GM12873 (cell line): ENCODE measurements at regions not wholly inside any gene's neighbourhood (a gene's known extent, or its start where the extent isn't known, plus 50 kb on each side); places are given as distances from the start of the nearest gene placed in this dataset.

ENCODE experiments used
- TF ChIP-seq, protein P1 (sequence below): IDR thresholded peaks from 2 replicates; pipeline ENCODE4 v1.5.1; 2012; ENCODE audit warnings: low read depth, mild to moderate bottlenecking, moderate library complexity, low read length, control low read depth; ENCODE audit not compliant: insufficient read depth; ENCODE audit errors: missing control alignments

- TF ChIP-seq, protein P1, sequence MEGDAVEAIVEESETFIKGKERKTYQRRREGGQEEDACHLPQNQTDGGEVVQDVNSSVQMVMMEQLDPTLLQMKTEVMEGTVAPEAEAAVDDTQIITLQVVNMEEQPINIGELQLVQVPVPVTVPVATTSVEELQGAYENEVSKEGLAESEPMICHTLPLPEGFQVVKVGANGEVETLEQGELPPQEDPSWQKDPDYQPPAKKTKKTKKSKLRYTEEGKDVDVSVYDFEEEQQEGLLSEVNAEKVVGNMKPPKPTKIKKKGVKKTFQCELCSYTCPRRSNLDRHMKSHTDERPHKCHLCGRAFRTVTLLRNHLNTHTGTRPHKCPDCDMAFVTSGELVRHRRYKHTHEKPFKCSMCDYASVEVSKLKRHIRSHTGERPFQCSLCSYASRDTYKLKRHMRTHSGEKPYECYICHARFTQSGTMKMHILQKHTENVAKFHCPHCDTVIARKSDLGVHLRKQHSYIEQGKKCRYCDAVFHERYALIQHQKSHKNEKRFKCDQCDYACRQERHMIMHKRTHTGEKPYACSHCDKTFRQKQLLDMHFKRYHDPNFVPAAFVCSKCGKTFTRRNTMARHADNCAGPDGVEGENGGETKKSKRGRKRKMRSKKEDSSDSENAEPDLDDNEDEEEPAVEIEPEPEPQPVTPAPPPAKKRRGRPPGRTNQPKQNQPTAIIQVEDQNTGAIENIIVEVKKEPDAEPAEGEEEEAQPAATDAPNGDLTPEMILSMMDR = no peak
Measured at GRCh38 chr15:92809880-92810361, 90.2 kb upstream of the CHD2 start.

- TF ChIP-seq, protein P1 = no peak
Measured at GRCh38 chr15:92810418-92811138, 89.5 kb upstream of the CHD2 start.

GRCh38 chr15:92811148-92811913 lies 88.8 kb upstream of the CHD2 start:
- TF ChIP-seq, protein P1 = no peak

DNA sequence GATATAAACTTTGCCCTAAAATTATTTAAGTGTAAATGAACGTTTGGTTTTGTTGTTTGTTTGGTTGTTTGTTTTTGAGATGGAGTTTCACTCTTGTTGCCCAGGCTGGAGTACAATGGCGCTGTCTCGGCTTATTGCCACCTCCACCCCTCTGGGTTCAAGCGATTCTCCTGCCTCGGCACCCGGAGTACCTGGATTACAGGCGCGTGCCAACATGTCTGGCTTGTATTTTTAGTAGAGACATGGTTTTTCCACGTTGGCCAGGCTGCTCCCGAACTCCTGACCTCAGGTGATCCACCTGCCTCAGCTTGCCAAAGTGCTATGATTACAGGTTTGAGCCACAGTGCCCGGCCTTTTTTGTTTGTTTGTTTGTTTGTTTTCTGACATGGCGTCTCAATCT lies 87.9 kb upstream of the CHD2 start:
- TF ChIP-seq, protein P1 = no peak

- TF ChIP-seq, protein P1 = no peak
Measured at GRCh38 chr15:92813485-92813884, 86.6 kb upstream of the CHD2 start.

GRCh38 chr15:92817339-92817886 lies 82.7 kb upstream of the CHD2 start:
- TF ChIP-seq, protein P1 = no peak

DNA sequence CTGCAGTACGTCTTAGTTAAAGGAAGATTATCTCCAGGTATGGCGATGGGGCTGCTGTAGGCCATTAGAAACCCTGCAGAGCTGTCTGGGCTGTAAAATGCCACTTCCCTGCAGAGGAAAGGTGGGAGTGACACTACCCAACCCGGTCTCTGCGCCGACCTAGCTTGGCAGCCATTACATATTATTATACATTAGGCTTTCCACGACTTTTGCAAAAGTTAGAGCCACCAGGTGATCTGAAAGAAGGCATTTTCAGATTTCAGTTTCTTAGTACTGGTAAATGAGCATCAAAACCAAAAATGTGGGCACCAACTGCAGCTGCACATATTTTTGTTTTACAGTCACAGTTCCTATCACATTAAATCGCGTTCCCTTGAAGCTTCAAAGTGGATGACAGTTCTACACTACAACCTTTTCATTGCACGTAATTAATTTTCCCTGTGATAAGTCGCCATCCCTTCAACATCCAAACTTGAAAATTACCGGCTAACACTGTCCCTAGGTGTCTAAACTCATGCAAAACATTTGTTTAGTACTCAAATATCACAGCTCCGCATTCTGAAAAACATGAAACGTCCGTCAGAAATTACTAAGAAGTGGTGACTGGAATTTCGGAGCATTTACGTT lies 81.4 kb upstream of the CHD2 start:
- TF ChIP-seq, protein P1 = no peak
